ENCODE measurements at regions not wholly inside any gene's neighbourhood (a gene's known extent, or its start where the extent isn't known, plus 50 kb on each side); places are given as distances from the start of the nearest gene placed in this dataset.
A peak's percentile ranks its signal among the peaks of the same experiment; 100 is the strongest.

DNA sequence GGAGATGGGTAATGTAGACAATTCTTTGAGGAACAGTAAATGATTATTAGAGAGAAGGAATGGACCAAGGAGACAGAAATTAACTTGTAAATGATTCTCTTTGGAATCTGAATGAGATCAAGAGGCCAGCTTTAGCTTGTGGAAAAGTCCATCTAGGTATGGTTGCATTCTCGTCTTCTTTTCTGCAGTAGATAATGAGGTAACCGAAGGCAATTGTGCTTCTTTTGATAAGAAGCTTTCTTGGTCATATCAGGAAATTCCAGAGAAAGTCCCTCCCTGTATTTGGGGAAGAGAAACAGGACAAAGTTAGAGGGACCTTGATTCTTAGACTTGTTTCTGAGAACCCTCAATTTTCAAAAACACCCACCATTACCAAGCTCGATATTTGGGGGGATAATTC is 109.1 kb upstream of the PRSS16 start:
- ChIA-PET POLR2A (interaction anchor here (1.1 kb wide), 2 partner anchors 11 to 669 kb away, joined by 3 to 4 read pairs; a partner anchor contains a TSS), CTCF (interaction anchor here (1.6 kb wide), 2 partner anchors 9 to 11 kb away, joined by 5 to 7 read pairs; a partner anchor contains a TSS)
- no peak for TF ChIP-seq NR3C1 (IDR thresholded peaks at IDR 0.05)
- TF ChIP-seq FOSB (CRISPR knock-in tag; IDR thresholded peaks at IDR 0.05) = no peak
- TF ChIP-seq TP53 (CRISPR knock-in tag; IDR thresholded peaks at IDR 0.05) = no peak
- no peak for TF ChIP-seq HEYL (CRISPR knock-in tag; IDR thresholded peaks at IDR 0.05)
- no peak for TF ChIP-seq RARB (CRISPR knock-in tag; IDR thresholded peaks at IDR 0.05)
- no peak for TF ChIP-seq REST (IDR thresholded peaks at IDR 0.05)
- no peak for TF ChIP-seq HOXB13 (CRISPR knock-in tag; IDR thresholded peaks at IDR 0.05; ENCODE audit: low read depth)
- no peak for TF ChIP-seq HOXA7 (CRISPR knock-in tag; IDR thresholded peaks at IDR 0.05)
- no peak for FAIRE-seq
- WGBS (ENCODE audit: missing lambda C conversion rate) = 60% methylated on average over 3 of the region's 3 CpGs
- DNase-seq (ENCODE audit: low read depth in 1 of 2, low spot score in 1 of 2) = no peak
- Histone ChIP-seq H3K4me2 (peak overlapping the region; percentile 64), H3K9me3 (no peaks in the 10 kb centered on the region), H3K27ac (peak overlapping the region; percentile 71 to 87), H3K4me3 (no peak overlapping the region), H3K4me1 (peaks cover 47% of the 10 kb centered on the region)
- ATAC-seq = no peak

GRCh38 chr6:27138837-27139755 is 108.4 kb upstream of the PRSS16 start:
- ATAC-seq = peak; percentile 59 to 64
- TF ChIP-seq ZSCAN20 (CRISPR knock-in tag; IDR thresholded peaks at IDR 0.05) (no peak), GATA3 (IDR thresholded peaks at IDR 0.05; ENCODE audit: borderline replicate concordance) (peak; percentile 17; the same call in 1 of the 2 replicates), ESRRA (IDR thresholded peaks at IDR 0.05; ENCODE audit: borderline replicate concordance, low read length) (no peak), E2F6 (IDR thresholded peaks at IDR 0.05; ENCODE audit: borderline replicate concordance, low read depth) (peak; percentile 38; the same call in 1 of the 2 replicates), JUN (IDR thresholded peaks at IDR 0.05) (peak; percentile 45 to 92; a peak in 4 of 5 replicates), EHF (CRISPR knock-in tag; IDR thresholded peaks at IDR 0.05) (no peak), EP300 (IDR thresholded peaks at IDR 0.05) (0 out of 5 replicates have a peak, but pooled peaks of 1 of the 2 experiments have one; percentile 23), CHD2 (IDR thresholded peaks at IDR 0.05; ENCODE audit: low read length, partially characterized antibody) (peak; percentile 26), RCOR1 (IDR thresholded peaks at IDR 0.05; ENCODE audit: low read depth, low read length) (no peak), CEBPB (IDR thresholded peaks at IDR 0.05) (no peak), JUNB (IDR thresholded peaks at IDR 0.05) (no peak), POLR2A (IDR thresholded peaks at IDR 0.05; ENCODE audit: low read length) (peak; percentile 44)
- TF ChIP-seq, protein P1, sequence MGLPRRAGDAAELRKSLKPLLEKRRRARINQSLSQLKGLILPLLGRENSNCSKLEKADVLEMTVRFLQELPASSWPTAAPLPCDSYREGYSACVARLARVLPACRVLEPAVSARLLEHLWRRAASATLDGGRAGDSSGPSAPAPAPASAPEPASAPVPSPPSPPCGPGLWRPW (IDR thresholded peaks at IDR 0.05) = no peak
- TF ChIP-seq, protein P2, sequence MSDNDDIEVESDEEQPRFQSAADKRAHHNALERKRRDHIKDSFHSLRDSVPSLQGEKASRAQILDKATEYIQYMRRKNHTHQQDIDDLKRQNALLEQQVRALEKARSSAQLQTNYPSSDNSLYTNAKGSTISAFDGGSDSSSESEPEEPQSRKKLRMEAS (IDR thresholded peaks at IDR 0.05) = peak; percentile 56; the same call in 1 of the 2 replicates
- TF ChIP-seq, protein P3, sequence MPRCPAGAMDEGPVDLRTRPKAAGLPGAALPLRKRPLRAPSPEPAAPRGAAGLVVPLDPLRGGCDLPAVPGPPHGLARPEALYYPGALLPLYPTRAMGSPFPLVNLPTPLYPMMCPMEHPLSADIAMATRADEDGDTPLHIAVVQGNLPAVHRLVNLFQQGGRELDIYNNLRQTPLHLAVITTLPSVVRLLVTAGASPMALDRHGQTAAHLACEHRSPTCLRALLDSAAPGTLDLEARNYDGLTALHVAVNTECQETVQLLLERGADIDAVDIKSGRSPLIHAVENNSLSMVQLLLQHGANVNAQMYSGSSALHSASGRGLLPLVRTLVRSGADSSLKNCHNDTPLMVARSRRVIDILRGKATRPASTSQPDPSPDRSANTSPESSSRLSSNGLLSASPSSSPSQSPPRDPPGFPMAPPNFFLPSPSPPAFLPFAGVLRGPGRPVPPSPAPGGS (IDR thresholded peaks at IDR 0.05) = peak; percentile 45; the same call in 1 of the 3 replicates
- H3K4me1 ChIP-seq = peaks cover 54% of the 10 kb centered on the region
- POLR2A ChIA-PET = interaction anchor here (1.0 to 1.1 kb wide), 3 partner anchors 12 to 751 kb away, joined by 3 to 4 read pairs (median 3); a partner anchor contains a TSS
- H3K27ac ChIP-seq = peak overlapping the region; percentile 71 to 87
- peak overlapping the region; percentile 46 for H3K4me3 ChIP-seq
- H3K4me2 ChIP-seq = peak overlapping the region; percentile 64
- peak in 1 of 2 experiments; percentile 84 for DNase-seq (ENCODE audit: low read depth in 1 of 2, low spot score in 1 of 2)
- 71% methylated on average over 30 of the region's 36 CpGs for whole genome bisulfite sequencing (ENCODE audit: missing lambda C conversion rate)
- H3K9me3 ChIP-seq = no peaks in the 10 kb centered on the region
- CTCF ChIA-PET = interaction anchor here (1.6 kb wide), 2 partner anchors 8 to 12 kb away, joined by 5 to 7 read pairs; a partner anchor contains a TSS
- FAIRE-seq = no peak

All from A549 (cell line).